OCI-LY3 (cell line): ENCODE measurements at regions not wholly inside any gene's neighbourhood (a gene's known extent, or its start where the extent isn't known, plus 50 kb on each side); places are given as distances from the start of the nearest gene placed in this dataset.

Experiments
- H2AFZ ChIP-seq: fragments of 200-600, 300-600 bp; shearing (Covaris generic); 2 replicates; pipeline ENCODE4 v1.6.0; 2014; ENCODE audit warnings: antibody characterized with exemption, low read depth, low read length
- H3K27ac ChIP-seq: fragments of 200-600, 300-600 bp; sonication (generic); 2 replicates; pipeline ENCODE4 v1.5.1; 2014; ENCODE audit warnings: mild to moderate bottlenecking, low read length, moderate library complexity, mixed read lengths
- H3K27me3 ChIP-seq: fragments of 200-600, 300-600 bp; sonication (generic); 2 replicates; pipeline ENCODE4 v1.6.1; 2014; ENCODE audit warnings: low read depth, low read length, mixed read lengths
- H3K36me3 ChIP-seq: fragments of 200-600, 300-600 bp; sonication (generic); replicated peaks from 2 replicates; pipeline ENCODE3; 2014; ENCODE audit warnings: low read depth, low read length, mixed read lengths
- H3K4me1 ChIP-seq: fragments of 300-600, 200-600 bp; sonication (generic); 2 replicates; pipeline ENCODE4 v1.6.1; 2014; ENCODE audit warnings: low read length, mixed read lengths
- H3K4me2 ChIP-seq: fragments of 200-600, 300-600 bp; sonication (generic); 2 replicates; pipeline ENCODE4 v1.6.1; 2014; ENCODE audit warnings: low read length, mixed read lengths
- H3K4me3 ChIP-seq: fragments of 300-600, 200-600 bp; sonication (generic); 2 replicates; pipeline ENCODE4 v1.5.1; 2014; ENCODE audit warnings: antibody characterized with exemption, mild to moderate bottlenecking, low read length, moderate library complexity
- H3K79me2 ChIP-seq: fragments of 300-600, 200-600 bp; shearing (Covaris generic); 2 replicates; pipeline ENCODE4 v1.6.1; 2014; ENCODE audit warnings: mild to moderate bottlenecking, low read length, mixed read lengths
- H3K9ac ChIP-seq: fragments of 300-600, 200-600 bp; shearing (Covaris generic); 2 replicates; pipeline ENCODE4 v1.6.0; 2014; ENCODE audit warnings: mild to moderate bottlenecking, low read length, moderate library complexity
- H3K9me3 ChIP-seq: fragments of 200-600, 300-600 bp; shearing (Covaris generic); 2 replicates; pipeline ENCODE4 v1.6.1; 2014; ENCODE audit warnings: low read length, mixed read lengths; ENCODE audit not compliant: insufficient read depth
- H4K20me1 ChIP-seq: fragments of 200-600, 300-600 bp; sonication (generic); 2 replicates; pipeline ENCODE4 v1.6.1; 2016; ENCODE audit warnings: low read length, mixed read lengths; ENCODE audit not compliant: insufficient read depth
- EZH2phosphoT487 ChIP-seq: fragments of 200-600 bp; shearing (Covaris generic); IDR thresholded peaks from 2 replicates; pipeline ENCODE4 v1.6.1; 2018; ENCODE audit warnings: antibody characterized with exemption, mixed run types, low read depth
- TF ChIP-seq, protein P1 (sequence below): fragments of 200-600, 300-600 bp; sonication (generic); IDR thresholded peaks from 2 replicates; pipeline ENCODE4 v1.5.1; 2014; ENCODE audit warnings: antibody characterized with exemption, low read length, low read depth

- Histone ChIP-seq H3K4me1 (peaks cover 19% of the 10 kb centered on the region), H3K79me2 (no peaks in the 10 kb centered on the region), H3K9ac (no peak overlapping the region), H2AFZ (no peak overlapping the region), H4K20me1 (peaks cover 12% of the 10 kb centered on the region; the same call in 1 of the 2 replicates), H3K4me2 (no peak overlapping the region), H3K4me3 (no peak overlapping the region), H3K27me3 (peaks cover 68% of the 10 kb centered on the region), H3K9me3 (no peaks in the 10 kb centered on the region), H3K27ac (no peak overlapping the region), H3K36me3 (no peaks in the 10 kb centered on the region)
- TF ChIP-seq, protein P1, sequence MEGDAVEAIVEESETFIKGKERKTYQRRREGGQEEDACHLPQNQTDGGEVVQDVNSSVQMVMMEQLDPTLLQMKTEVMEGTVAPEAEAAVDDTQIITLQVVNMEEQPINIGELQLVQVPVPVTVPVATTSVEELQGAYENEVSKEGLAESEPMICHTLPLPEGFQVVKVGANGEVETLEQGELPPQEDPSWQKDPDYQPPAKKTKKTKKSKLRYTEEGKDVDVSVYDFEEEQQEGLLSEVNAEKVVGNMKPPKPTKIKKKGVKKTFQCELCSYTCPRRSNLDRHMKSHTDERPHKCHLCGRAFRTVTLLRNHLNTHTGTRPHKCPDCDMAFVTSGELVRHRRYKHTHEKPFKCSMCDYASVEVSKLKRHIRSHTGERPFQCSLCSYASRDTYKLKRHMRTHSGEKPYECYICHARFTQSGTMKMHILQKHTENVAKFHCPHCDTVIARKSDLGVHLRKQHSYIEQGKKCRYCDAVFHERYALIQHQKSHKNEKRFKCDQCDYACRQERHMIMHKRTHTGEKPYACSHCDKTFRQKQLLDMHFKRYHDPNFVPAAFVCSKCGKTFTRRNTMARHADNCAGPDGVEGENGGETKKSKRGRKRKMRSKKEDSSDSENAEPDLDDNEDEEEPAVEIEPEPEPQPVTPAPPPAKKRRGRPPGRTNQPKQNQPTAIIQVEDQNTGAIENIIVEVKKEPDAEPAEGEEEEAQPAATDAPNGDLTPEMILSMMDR: no peak
- TF ChIP-seq EZH2phosphoT487: no peak
These were observed 92.0 kb upstream of the FAM180A start for GRCh38 chr7:135840591-135840990.

- TF ChIP-seq, protein P1: no peak
- Histone ChIP-seq H4K20me1 (peaks cover 4% of the 10 kb centered on the region; the same call in 1 of the 2 replicates), H3K36me3 (no peaks in the 10 kb centered on the region), H3K4me2 (no peak overlapping the region), H3K4me3 (no peak overlapping the region), H3K27ac (no peak overlapping the region), H3K4me1 (peaks cover 7% of the 10 kb centered on the region), H3K79me2 (no peaks in the 10 kb centered on the region), H3K27me3 (peaks cover 73% of the 10 kb centered on the region), H3K9me3 (no peaks in the 10 kb centered on the region), H2AFZ (no peak overlapping the region), H3K9ac (no peak overlapping the region)
These were observed 89.1 kb upstream of the FAM180A start for GRCh38 chr7:135837675-135838074.

DNA sequence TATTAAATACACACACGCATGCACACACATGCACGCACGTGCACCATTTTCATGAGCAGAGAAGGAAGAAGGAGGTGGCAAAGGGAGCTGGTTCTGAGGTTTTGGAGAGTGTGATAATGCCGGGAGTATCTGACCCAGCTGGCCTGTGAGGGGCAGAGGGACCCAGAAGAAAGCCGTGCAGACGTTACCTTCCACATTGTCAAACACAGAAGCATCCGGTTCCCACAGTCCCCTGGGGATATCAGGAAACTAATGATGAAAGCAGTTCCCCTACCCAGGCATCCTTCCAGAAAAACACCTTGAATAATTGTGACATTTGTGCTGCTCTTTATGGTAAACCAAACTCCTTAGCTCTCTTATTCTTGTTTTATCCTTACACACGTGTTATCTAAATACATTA, 85.7 kb upstream of the FAM180A start:
- Histone ChIP-seq H4K20me1 (no peaks in the 10 kb centered on the region), H3K9me3 (no peaks in the 10 kb centered on the region), H3K36me3 (no peaks in the 10 kb centered on the region), H3K27ac (no peak overlapping the region), H3K79me2 (no peaks in the 10 kb centered on the region), H3K4me3 (no peak overlapping the region), H3K9ac (no peak overlapping the region), H3K4me2 (no peak overlapping the region), H3K4me1 (peaks cover 4% of the 10 kb centered on the region; the same call in 1 of the 2 replicates), H3K27me3 (peaks cover 80% of the 10 kb centered on the region), H2AFZ (no peak overlapping the region)
- TF ChIP-seq EZH2phosphoT487: no peak
- TF ChIP-seq, protein P1: no peak

- no peak for TF ChIP-seq EZH2phosphoT487
- TF ChIP-seq, protein P1: no peak
- Histone ChIP-seq H2AFZ (no peak overlapping the region), H4K20me1 (no peaks in the 10 kb centered on the region), H3K79me2 (no peaks in the 10 kb centered on the region), H3K9ac (no peak overlapping the region), H3K9me3 (no peaks in the 10 kb centered on the region), H3K36me3 (no peaks in the 10 kb centered on the region), H3K4me2 (no peak overlapping the region), H3K27me3 (peaks cover 86% of the 10 kb centered on the region), H3K4me3 (no peak overlapping the region), H3K4me1 (peaks cover 4% of the 10 kb centered on the region; the same call in 1 of the 2 replicates), H3K27ac (no peak overlapping the region)
These were observed 85.0 kb upstream of the FAM180A start for GRCh38 chr7:135833642-135834041.
